Neural progenitor cell (in vitro differentiated cells): ENCODE measurements at regions not wholly inside any gene's neighbourhood (a gene's known extent, or its start where the extent isn't known, plus 50 kb on each side); places are given as distances from the start of the nearest gene placed in this dataset.

ENCODE experiments used
- EZH2 ChIP-seq: fragments of 200-600 bp; sonication (generic); IDR thresholded peaks from 2 replicates; pipeline ENCODE4 v1.6.1; 2017; ENCODE audit warnings: antibody characterized with exemption, mild to moderate bottlenecking, moderate library complexity
- TF ChIP-seq, protein P1 (sequence below): fragments of 200-600 bp; sonication (generic); IDR thresholded peaks from 2 replicates; pipeline ENCODE4 v1.5.1; 2017; ENCODE audit warnings: antibody characterized with exemption, mild to moderate bottlenecking

- TF ChIP-seq, protein P1, sequence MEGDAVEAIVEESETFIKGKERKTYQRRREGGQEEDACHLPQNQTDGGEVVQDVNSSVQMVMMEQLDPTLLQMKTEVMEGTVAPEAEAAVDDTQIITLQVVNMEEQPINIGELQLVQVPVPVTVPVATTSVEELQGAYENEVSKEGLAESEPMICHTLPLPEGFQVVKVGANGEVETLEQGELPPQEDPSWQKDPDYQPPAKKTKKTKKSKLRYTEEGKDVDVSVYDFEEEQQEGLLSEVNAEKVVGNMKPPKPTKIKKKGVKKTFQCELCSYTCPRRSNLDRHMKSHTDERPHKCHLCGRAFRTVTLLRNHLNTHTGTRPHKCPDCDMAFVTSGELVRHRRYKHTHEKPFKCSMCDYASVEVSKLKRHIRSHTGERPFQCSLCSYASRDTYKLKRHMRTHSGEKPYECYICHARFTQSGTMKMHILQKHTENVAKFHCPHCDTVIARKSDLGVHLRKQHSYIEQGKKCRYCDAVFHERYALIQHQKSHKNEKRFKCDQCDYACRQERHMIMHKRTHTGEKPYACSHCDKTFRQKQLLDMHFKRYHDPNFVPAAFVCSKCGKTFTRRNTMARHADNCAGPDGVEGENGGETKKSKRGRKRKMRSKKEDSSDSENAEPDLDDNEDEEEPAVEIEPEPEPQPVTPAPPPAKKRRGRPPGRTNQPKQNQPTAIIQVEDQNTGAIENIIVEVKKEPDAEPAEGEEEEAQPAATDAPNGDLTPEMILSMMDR: no peak
- TF ChIP-seq EZH2: no peak
Observed at GRCh38 chr4:54838301-54838700, 180.5 kb downstream of the KIT start.
